ENCODE measurements at regions not wholly inside any gene's neighbourhood (a gene's known extent, or its start where the extent isn't known, plus 50 kb on each side); places are given as distances from the start of the nearest gene placed in this dataset.

GRCh38 chr4:127140306-127140705, 492.5 kb upstream of the INTU start:
- H3K9me3 ChIP-seq, result no peaks in the 10 kb centered on the region
- no peak overlapping the region for H3K27ac ChIP-seq
- H3K4me1 ChIP-seq, result peaks cover 0 to 21% (median 12%) of the 10 kb centered on the region in 4 donors
- intact Hi-C loops (cut with DNase I), result loop anchor here (10.0 kb wide), 1 partner anchor 264 kb away; no protein-coding TSS in a partner anchor
- H3K36me3 ChIP-seq, result no peaks in the 10 kb centered on the region
- WGBS, 2 donors, result 58 to 77% methylated on average over 3 of the region's 3 CpGs
- no peak overlapping the region for H3K4me3 ChIP-seq
- no peak for DNase-seq
- TF ChIP-seq EP300 (IDR thresholded peaks at IDR 0.05) (no peak), POLR2AphosphoS5 (IDR thresholded peaks at IDR 0.05) (no peak), POLR2A (IDR thresholded peaks at IDR 0.05) (no peak)
- TF ChIP-seq, protein P1, sequence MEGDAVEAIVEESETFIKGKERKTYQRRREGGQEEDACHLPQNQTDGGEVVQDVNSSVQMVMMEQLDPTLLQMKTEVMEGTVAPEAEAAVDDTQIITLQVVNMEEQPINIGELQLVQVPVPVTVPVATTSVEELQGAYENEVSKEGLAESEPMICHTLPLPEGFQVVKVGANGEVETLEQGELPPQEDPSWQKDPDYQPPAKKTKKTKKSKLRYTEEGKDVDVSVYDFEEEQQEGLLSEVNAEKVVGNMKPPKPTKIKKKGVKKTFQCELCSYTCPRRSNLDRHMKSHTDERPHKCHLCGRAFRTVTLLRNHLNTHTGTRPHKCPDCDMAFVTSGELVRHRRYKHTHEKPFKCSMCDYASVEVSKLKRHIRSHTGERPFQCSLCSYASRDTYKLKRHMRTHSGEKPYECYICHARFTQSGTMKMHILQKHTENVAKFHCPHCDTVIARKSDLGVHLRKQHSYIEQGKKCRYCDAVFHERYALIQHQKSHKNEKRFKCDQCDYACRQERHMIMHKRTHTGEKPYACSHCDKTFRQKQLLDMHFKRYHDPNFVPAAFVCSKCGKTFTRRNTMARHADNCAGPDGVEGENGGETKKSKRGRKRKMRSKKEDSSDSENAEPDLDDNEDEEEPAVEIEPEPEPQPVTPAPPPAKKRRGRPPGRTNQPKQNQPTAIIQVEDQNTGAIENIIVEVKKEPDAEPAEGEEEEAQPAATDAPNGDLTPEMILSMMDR (IDR thresholded peaks at IDR 0.05), result no peak
- H3K27me3 ChIP-seq, result no peaks in the 10 kb centered on the region

DNA sequence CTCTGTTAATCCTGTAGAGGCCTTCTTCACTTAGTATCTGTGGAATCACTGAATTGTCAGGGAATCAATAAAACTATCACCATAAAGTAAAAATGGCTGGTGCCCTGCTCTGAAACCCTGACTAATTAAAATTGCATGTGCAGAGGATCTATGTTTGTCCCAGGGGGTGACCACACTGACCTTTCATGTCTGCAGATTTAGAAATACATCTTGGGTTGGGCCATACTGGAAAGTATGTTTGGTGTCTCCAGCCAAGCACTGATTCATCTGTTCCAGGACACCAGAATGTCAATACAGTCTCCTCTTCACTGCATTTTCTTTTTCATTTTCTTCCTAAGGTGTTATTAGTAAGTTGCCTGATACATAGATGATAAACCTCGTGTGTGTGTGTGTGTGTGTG, 490.9 kb upstream of the INTU start:
- no peak overlapping the region for H3K4me3 ChIP-seq
- 41 to 76% methylated on average over 1 of the region's 1 CpG for WGBS, 2 donors
- H3K27ac ChIP-seq, result no peak overlapping the region
- intact Hi-C loops (cut with DNase I), result loop anchor here (10.0 kb wide), 1 partner anchor 263 kb away; no protein-coding TSS in a partner anchor
- H3K4me1 ChIP-seq, result peaks cover 0 to 34% (median 13%) of the 10 kb centered on the region in 4 donors
- DNase-seq, result no peak
- H3K9me3 ChIP-seq, result no peaks in the 10 kb centered on the region
- H3K36me3 ChIP-seq, result no peaks in the 10 kb centered on the region
- TF ChIP-seq POLR2A (IDR thresholded peaks at IDR 0.05), result no peak
- TF ChIP-seq EP300 (IDR thresholded peaks at IDR 0.05), result no peak
- TF ChIP-seq, protein P1 (IDR thresholded peaks at IDR 0.05), result no peak
- no peak for TF ChIP-seq POLR2AphosphoS5 (IDR thresholded peaks at IDR 0.05)
- no peaks in the 10 kb centered on the region for H3K27me3 ChIP-seq

DNA sequence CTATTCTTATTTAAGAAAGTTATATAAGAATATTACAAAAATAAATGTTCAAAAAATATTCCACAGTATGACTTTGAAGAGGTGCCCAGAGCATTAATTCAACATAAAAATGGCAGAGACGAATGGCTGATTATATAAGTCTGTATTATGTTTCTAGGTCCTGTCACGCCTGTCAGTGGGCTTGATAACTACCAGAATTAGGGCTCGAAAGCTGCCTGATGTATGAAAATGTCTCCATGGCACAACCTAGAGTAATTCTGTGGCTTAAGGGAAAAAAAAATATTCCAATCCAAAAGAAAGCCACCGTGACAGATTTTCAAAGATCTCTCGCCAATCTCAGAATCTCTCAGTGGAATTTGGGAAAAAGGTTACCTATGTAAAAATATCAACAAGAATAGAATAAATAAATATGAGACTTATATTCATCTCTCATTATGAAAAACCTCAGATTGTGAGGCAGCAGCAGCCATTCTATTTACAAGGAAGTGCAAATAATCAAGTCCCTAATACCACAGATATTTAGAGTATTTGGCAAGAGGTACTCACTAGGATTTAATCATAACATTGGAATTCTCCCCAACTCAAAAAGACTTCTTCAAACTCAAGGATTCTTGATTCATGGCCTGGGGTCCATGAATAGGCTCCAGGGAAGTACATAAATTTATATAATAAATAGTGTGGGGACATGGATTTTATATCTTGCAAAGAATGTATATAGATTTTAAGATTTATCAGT, 489.1 kb upstream of the INTU start:
- WGBS, 2 donors, result 62 to 64% methylated on average over 5 of the region's 5 CpGs
- intact Hi-C loops (cut with DNase I), result loop anchor here (10.0 kb wide), 1 partner anchor 261 kb away; no protein-coding TSS in a partner anchor
- TF ChIP-seq POLR2AphosphoS5 (IDR thresholded peaks at IDR 0.05), result peak; percentile 19 to 82 (median 60)
- no peak for TF ChIP-seq EP300 (IDR thresholded peaks at IDR 0.05)
- H3K4me3 ChIP-seq, result no peak overlapping the region
- H3K4me1 ChIP-seq, result peaks cover 0 to 34% (median 13%) of the 10 kb centered on the region in 4 donors
- H3K36me3 ChIP-seq, result no peaks in the 10 kb centered on the region
- H3K27ac ChIP-seq, result peak overlapping the region in 1 of 4 donors; percentile 12
- no peaks in the 10 kb centered on the region for H3K27me3 ChIP-seq
- DNase-seq, result no peak
- H3K9me3 ChIP-seq, result no peaks in the 10 kb centered on the region

DNA sequence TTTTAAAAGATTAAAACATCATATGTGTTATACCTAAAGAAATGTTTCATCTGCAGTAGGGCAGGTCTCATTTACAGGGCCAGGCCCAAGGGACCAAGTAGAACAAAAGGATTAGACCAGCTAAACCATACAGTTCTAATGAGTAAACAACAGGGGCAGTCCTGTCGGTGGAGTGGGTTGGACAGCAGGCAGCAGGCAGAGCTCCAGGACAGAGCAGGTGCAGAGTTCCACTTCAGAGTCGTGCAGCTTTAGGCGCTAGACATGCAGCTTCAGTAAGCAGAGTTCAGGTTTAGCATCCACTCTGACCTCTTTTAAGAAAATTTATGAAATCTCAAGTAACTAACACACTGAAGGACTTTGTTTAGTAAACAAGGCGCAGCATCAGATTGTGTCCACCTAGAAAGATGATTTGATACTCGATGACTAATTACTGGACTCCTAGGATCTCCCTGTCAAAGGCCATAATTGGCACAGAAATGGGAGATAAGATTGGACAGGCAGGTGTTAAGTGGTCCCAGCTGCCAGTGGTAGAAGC, 487.7 kb upstream of the INTU start:
- Histone ChIP-seq H3K27ac (no peak overlapping the region), H3K27me3 (no peaks in the 10 kb centered on the region), H3K4me3 (no peak overlapping the region), H3K9me3 (no peaks in the 10 kb centered on the region), H3K4me1 (peaks cover 0 to 34% (median 13%) of the 10 kb centered on the region in 4 donors), H3K36me3 (no peaks in the 10 kb centered on the region)
- TF ChIP-seq, protein P1 (IDR thresholded peaks at IDR 0.05), result no peak
- no peak for TF ChIP-seq EP300 (IDR thresholded peaks at IDR 0.05)
- no peak for TF ChIP-seq POLR2A (IDR thresholded peaks at IDR 0.05)
- TF ChIP-seq POLR2AphosphoS5 (IDR thresholded peaks at IDR 0.05), result no peak
- intact Hi-C loops (cut with DNase I), result loop anchor here (10.0 kb wide), 1 partner anchor 260 kb away; no protein-coding TSS in a partner anchor
- no peak for DNase-seq
- WGBS, 2 donors, result 71 to 74% methylated on average over 5 of the region's 5 CpGs

DNA sequence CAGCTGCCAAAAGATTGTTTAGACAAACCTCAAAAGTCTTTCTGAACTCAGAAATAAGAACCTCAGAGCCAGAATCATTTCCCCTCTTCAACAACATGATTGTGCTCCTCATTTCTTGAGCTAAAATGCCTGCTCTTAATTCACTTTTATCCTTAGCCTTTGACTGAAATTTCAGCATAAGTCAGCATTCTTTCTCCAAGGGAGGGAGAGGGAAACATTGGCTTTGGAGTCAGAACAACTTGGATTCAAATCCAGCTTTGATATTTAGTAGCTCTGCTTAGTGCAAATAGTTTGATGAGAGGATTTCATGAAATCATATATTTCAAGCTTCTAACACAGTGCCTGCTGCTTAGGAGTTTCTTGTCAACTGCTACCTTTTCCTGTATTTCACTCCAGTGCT, 484.6 kb upstream of the INTU start:
- Histone ChIP-seq H3K4me3 (no peak overlapping the region), H3K27me3 (no peaks in the 10 kb centered on the region), H3K9me3 (no peaks in the 10 kb centered on the region), H3K4me1 (peaks cover 0 to 26% (median 11%) of the 10 kb centered on the region in 4 donors), H3K36me3 (no peaks in the 10 kb centered on the region), H3K27ac (no peak overlapping the region)
- TF ChIP-seq POLR2A (IDR thresholded peaks at IDR 0.05) (no peak), POLR2AphosphoS5 (IDR thresholded peaks at IDR 0.05) (no peak), EP300 (IDR thresholded peaks at IDR 0.05) (no peak)
- TF ChIP-seq, protein P1 (IDR thresholded peaks at IDR 0.05), result no peak
- no peak for DNase-seq
- intact Hi-C loops (cut with DNase I), result loop anchor here (10.0 kb wide), 1 partner anchor 257 kb away; no protein-coding TSS in a partner anchor
